Kidney (tissue), 13 donors: ENCODE measurements at regions not wholly inside any gene's neighbourhood (a gene's known extent, or its start where the extent isn't known, plus 50 kb on each side); places are given as distances from the start of the nearest gene placed in this dataset.

Source experiments
- DNase-seq, 5 donors: peaks; one replicate each; pipeline ENCODE4 v3.0.0-alpha.2; 2013 to 2020
- FAIRE-seq: peaks from 2 replicates; lab custom pipeline; 2012; peaks lifted over from hg19 to GRCh38; lab: Jason Lieb, UNC
- H3K27ac ChIP-seq, 2 donors: one replicate each; pipeline ENCODE4 v1.7.0; 2013; ENCODE audit warnings: low read depth in 2 of 2, low read length in 2 of 2, inconsistent platforms in 1 of 2
- H3K27me3 ChIP-seq: one replicate; pipeline ENCODE4 v1.7.1; 2013; ENCODE audit warnings: low read length, inconsistent platforms; ENCODE audit not compliant: control insufficient read depth, insufficient read depth
- H3K36me3 ChIP-seq, 3 donors: one replicate each; pipeline versions ENCODE4 v1.7.0 to v1.7.1; 2013; ENCODE audit warnings: low read length in 3 of 3, control low read depth in 1 of 3, inconsistent platforms in 1 of 3; ENCODE audit not compliant: insufficient read depth in 3 of 3, control insufficient read depth in 2 of 3
- H3K4me1 ChIP-seq, 3 donors: one replicate each; pipeline versions ENCODE4 v1.7.0 to v1.7.1; 2013; ENCODE audit warnings: low read length in 3 of 3, inconsistent platforms in 1 of 3, low read depth in 1 of 3; ENCODE audit not compliant: control insufficient read depth in 2 of 3, insufficient read depth in 2 of 3
- H3K4me3 ChIP-seq, 3 donors: one replicate each; pipeline versions ENCODE4 v1.7.0 to v1.8.1; 2013; ENCODE audit warnings: low read length in 3 of 3, control low read depth in 1 of 3, inconsistent platforms in 1 of 3
- H3K9ac ChIP-seq, 3 donors: one replicate each; pipeline versions ENCODE4 v1.7.0 to v1.7.1; 2013; ENCODE audit warnings: low read length in 3 of 3, control low read depth in 1 of 3, inconsistent platforms in 1 of 3
- H3K9me3 ChIP-seq, 3 donors: one replicate each; pipeline versions ENCODE4 v1.7.0 to v1.7.1; 2013; ENCODE audit warnings: low read length in 3 of 3, control low read depth in 1 of 3, inconsistent platforms in 1 of 3; ENCODE audit not compliant: control insufficient read depth in 2 of 3, insufficient read depth in 1 of 3
- intact Hi-C: fragments of 100-400 bp; cut with DNase I; formaldehyde crosslinking; loops from one replicate; pipeline ENCODE4 v1.11.1; 2022
- TF ChIP-seq, protein P1 (sequence below): IDR thresholded peaks from 3 replicates; pipeline ENCODE4 v1.5.1; 2012; ENCODE audit warnings: mild to moderate bottlenecking, moderate library complexity, borderline replicate concordance; ENCODE audit not compliant: insufficient read depth; ENCODE audit errors: extremely low read depth
- donor health status: control.
- donor health status: control.
- donor health status: control.
- donor health status: control.
- donor health status: control.
- donor health status: DM: yes; HTN: yes; CAD: no.
- donor health status: Normal renal cell carcinoma (clear cell type).

DNA sequence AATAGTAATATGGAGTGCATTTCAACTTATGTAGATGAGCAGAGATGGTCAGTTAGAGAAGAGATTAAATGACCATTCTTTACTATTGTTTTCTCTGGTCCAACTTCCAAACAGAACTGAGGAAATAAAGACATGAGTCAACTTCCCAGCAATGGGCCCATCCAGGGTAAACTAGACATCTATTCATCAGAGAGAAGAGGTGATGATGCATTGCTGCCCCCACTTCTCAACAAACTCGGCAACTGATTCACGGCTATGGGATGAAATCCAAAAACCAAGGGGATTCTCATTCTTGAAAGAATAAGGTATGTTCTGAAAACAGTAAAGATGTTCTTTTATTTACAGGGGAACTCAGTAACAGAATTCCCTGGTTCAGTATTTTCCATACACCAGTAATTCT, 190.7 kb downstream of the RDH14 start:
- intact Hi-C loops: loop anchor here (10.0 kb wide), 1 partner anchor 515 kb away; no protein-coding TSS in a partner anchor
- TF ChIP-seq, protein P1, sequence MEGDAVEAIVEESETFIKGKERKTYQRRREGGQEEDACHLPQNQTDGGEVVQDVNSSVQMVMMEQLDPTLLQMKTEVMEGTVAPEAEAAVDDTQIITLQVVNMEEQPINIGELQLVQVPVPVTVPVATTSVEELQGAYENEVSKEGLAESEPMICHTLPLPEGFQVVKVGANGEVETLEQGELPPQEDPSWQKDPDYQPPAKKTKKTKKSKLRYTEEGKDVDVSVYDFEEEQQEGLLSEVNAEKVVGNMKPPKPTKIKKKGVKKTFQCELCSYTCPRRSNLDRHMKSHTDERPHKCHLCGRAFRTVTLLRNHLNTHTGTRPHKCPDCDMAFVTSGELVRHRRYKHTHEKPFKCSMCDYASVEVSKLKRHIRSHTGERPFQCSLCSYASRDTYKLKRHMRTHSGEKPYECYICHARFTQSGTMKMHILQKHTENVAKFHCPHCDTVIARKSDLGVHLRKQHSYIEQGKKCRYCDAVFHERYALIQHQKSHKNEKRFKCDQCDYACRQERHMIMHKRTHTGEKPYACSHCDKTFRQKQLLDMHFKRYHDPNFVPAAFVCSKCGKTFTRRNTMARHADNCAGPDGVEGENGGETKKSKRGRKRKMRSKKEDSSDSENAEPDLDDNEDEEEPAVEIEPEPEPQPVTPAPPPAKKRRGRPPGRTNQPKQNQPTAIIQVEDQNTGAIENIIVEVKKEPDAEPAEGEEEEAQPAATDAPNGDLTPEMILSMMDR: no peak
- no peak for FAIRE-seq

GRCh38 chr2:18368008-18368407, 192.4 kb downstream of the RDH14 start:
- H3K27ac ChIP-seq: no peak overlapping the region
- intact Hi-C loops: no loop called here
- FAIRE-seq (no peak), DNase-seq (no peak)
- no peak overlapping the region for H3K4me3 ChIP-seq
- no peak overlapping the region for H3K9ac ChIP-seq
- H3K27me3 ChIP-seq: no peaks in the 10 kb centered on the region
- no peaks in the 10 kb centered on the region for H3K9me3 ChIP-seq
- no peaks in the 10 kb centered on the region for H3K4me1 ChIP-seq
- no peaks in the 10 kb centered on the region for H3K36me3 ChIP-seq
- TF ChIP-seq, protein P1: no peak

More for the DNA sequence above, 190.7 kb downstream of the RDH14 start:
- Histone ChIP-seq H3K36me3 (no peaks in the 10 kb centered on the region), H3K9me3 (no peaks in the 10 kb centered on the region), H3K4me3 (no peak overlapping the region), H3K27me3 (no peaks in the 10 kb centered on the region), H3K27ac (no peak overlapping the region), H3K4me1 (no peaks in the 10 kb centered on the region), H3K9ac (no peak overlapping the region)
- DNase-seq: no peak

GRCh38 chr2:18365342-18365741, 195.1 kb downstream of the RDH14 start:
- H3K27ac ChIP-seq: no peak overlapping the region
- no peak overlapping the region for H3K9ac ChIP-seq
- FAIRE-seq (no peak), DNase-seq (peak in 1 of 5 donors; percentile 18)
- H3K36me3 ChIP-seq: no peaks in the 10 kb centered on the region
- H3K4me1 ChIP-seq: no peaks in the 10 kb centered on the region
- no peak overlapping the region for H3K4me3 ChIP-seq
- TF ChIP-seq, protein P1: no peak
- H3K9me3 ChIP-seq: no peaks in the 10 kb centered on the region
- intact Hi-C loops: no loop called here
- no peaks in the 10 kb centered on the region for H3K27me3 ChIP-seq

- FAIRE-seq (no peak), DNase-seq (no peak)
- Histone ChIP-seq H3K9ac (no peak overlapping the region), H3K36me3 (no peaks in the 10 kb centered on the region), H3K27me3 (no peaks in the 10 kb centered on the region), H3K4me3 (no peak overlapping the region), H3K9me3 (no peaks in the 10 kb centered on the region), H3K4me1 (no peaks in the 10 kb centered on the region), H3K27ac (no peak overlapping the region)
- TF ChIP-seq, protein P1: no peak
- intact Hi-C loops: no loop called here
Observed at GRCh38 chr2:18363348-18363747, 197.1 kb downstream of the RDH14 start.
